H1 (cell line): ENCODE measurements at regions not wholly inside any gene's neighbourhood (a gene's known extent, or its start where the extent isn't known, plus 50 kb on each side); places are given as distances from the start of the nearest gene placed in this dataset.

Experiments
- BCL11A ChIP-seq, 2 experiments: IDR thresholded peaks; one replicate each; pipeline ENCODE4 v1.6.1; 2011; ENCODE audit warnings: low read depth in 2 of 2, low read length in 2 of 2, mild to moderate bottlenecking in 2 of 2
- CBX8 ChIP-seq: fragments of 300-800, 300-1000 bp; sonication (generic); IDR thresholded peaks from 2 replicates; pipeline ENCODE4 v1.7.1; 2016; ENCODE audit warnings: low read depth, low read length, borderline replicate concordance
- CHD7 ChIP-seq: fragments of 300-600 bp; sonication (generic); IDR thresholded peaks from 2 replicates; pipeline ENCODE4 v1.7.1; 2012; ENCODE audit warnings: low read length, moderate library complexity, mild to moderate bottlenecking, inconsistent platforms; ENCODE audit not compliant: insufficient replicate concordance
- E2F6 ChIP-seq: IDR thresholded peaks from 2 replicates; pipeline ENCODE4 v1.6.1; 2012; ENCODE audit warnings: inconsistent platforms
- GABPA ChIP-seq: IDR thresholded peaks from 2 replicates; pipeline ENCODE4 v1.6.1; 2011; ENCODE audit warnings: mild to moderate bottlenecking, low read length, moderate library complexity, borderline replicate concordance; ENCODE audit not compliant: insufficient read depth
- KDM4A ChIP-seq: IDR thresholded peaks from one replicate; pipeline ENCODE4 v1.7.1; 2012; ENCODE audit warnings: low read depth, mild to moderate bottlenecking, moderate library complexity, low read length, inconsistent platforms; ENCODE audit not compliant: severe bottlenecking
- SAP30 ChIP-seq: fragments of 300-600 bp; sonication (generic); IDR thresholded peaks from 2 replicates; pipeline ENCODE4 v1.7.1; 2012; ENCODE audit warnings: low read length, moderate library complexity, mild to moderate bottlenecking, inconsistent platforms; ENCODE audit not compliant: insufficient read depth, insufficient replicate concordance
- USF2 ChIP-seq: IDR thresholded peaks from 2 replicates; pipeline ENCODE4 v1.6.1; 2011; ENCODE audit warnings: low read length, improper control_type of control experiment
- ZNF274 ChIP-seq: IDR thresholded peaks from 2 replicates; pipeline ENCODE4 v1.7.0; 2012; ENCODE audit warnings: low read length, borderline replicate concordance; ENCODE audit errors: extremely low read depth

- TF ChIP-seq CHD7 (no peak), USF2 (no peak), SAP30 (no peak), GABPA (no peak), CBX8 (no peak), KDM4A (no peak), ZNF274 (no peak), E2F6 (no peak), BCL11A (IDR thresholded peaks at IDR 0.05; ENCODE audit: low read depth in 2 of 2, low read length in 2 of 2) (no peak)
These were observed 195.3 kb upstream of the USP25 start (continued) for GRCh38 chr21:15534450-15534886.
